Mesenteric fat pad (tissue), 1 donor: ENCODE measurements at regions not wholly inside any gene's neighbourhood (a gene's known extent, or its start where the extent isn't known, plus 50 kb on each side); places are given as distances from the start of the nearest gene placed in this dataset.
"Not testable (repeated sequence)": the region's sequence is repeated elsewhere in the genome, so short reads cannot be mapped to it uniquely, and the experiment has no call there.

ENCODE experiments used
- DNase-seq: peaks from one replicate; pipeline ENCODE4 v3.0.0-alpha.2; 2020; ENCODE audit warnings: low spot score
- donor health status: DM: yes; HTN: yes; CAD: no.

GRCh38 chr16:88241404-88242311, 141.1 kb upstream of the ZNF469 start:
- DNase-seq: not testable (repeated sequence)

DNA sequence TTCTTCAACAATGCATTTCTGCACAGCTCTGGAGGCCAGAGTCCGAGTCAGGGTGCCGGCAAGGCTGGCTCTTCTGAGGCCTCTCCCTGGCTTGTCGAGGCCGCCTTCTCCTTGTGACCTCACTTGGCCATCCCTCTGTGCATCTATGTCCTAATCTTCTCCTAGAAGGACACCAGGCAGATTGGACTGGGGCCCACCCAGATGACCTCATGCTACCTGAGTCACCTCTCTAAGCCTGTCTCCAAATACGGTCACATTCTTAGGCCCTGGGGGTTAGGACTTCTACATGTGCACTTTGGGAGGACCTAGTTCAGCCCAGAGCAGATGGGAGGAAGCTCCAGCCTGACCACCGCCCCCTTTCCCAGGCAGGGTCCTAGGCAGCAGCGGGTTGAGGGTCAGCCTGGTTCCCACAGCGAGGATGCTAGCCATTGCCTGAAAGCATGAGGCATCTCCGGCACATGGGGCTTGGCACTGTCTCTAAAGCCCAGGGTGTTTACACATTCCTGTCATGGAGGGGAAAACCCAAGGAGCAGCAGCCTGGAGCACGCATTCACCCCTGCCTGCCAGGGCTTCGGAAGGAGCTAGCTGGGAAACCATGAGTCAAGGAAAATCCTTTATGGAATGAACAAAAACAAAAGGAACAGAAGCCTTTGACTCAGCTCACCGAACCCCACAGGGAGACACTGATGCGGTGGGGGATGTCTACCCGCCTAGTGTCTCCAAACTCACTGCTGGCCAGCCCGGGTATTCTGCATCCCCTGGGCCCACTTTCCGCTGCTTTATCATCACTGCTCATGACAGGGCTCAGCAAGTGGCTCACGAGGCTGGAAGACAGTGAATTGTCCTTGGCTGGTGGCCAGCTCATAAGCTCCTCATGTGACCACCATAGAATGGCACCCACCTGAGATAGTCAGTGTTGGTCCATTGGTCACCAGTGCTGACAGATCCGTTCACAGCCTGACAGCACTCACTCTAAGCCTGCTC, 140.2 kb upstream of the ZNF469 start:
- DNase-seq: not testable (repeated sequence)

- not testable (repeated sequence) for DNase-seq
These were observed 138.8 kb upstream of the ZNF469 start for GRCh38 chr16:88243921-88244320.

DNA sequence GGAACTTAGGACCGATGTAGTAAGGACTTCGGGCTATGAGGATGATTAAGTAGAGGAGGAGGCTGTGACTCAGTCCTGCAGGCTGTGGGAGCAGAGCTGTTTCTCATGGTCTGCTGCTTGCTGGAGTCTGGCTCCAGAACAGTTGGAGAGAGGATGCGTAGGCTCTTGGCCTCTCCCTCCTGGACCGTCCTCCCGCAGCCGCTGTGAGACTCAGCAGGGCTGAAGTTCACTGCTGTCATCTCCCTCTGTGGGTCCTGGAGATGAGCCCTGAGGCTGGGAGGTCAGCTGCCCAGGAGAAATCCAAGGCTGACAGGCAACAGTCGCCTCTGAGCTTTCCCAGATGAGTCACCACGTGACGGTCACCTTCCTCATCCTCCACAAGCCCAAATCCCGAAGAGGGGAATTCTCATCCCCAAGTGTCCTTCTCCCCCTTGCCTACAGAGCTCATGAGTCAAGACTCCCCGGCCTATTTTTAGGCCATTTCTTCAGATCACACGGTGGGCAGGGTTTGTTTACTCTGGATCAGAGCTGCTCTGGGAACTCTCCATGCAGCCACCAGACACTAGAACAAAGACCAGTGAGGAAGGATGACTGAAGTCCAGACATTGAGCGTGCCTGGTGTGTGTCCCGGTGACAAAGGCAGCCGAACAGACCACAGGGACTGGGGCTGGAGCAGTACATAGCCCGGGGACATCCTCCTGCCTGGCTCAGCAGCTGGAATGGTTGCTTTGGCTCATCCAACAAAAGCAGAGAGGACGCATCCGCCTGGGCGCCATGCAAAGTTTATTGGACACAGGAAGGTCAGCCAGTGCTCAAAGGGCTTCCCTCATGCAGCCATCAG, 137.3 kb upstream of the ZNF469 start:
- DNase-seq: peak; percentile 90

- DNase-seq: not testable (repeated sequence)
These were observed 135.7 kb upstream of the ZNF469 start for GRCh38 chr16:88246955-88247582.

GRCh38 chr16:88247583-88247966, 135.2 kb upstream of the ZNF469 start:
- DNase-seq: not testable (repeated sequence)

GRCh38 chr16:88248761-88249160, 134.0 kb upstream of the ZNF469 start:
- DNase-seq: peak; percentile 68

DNA sequence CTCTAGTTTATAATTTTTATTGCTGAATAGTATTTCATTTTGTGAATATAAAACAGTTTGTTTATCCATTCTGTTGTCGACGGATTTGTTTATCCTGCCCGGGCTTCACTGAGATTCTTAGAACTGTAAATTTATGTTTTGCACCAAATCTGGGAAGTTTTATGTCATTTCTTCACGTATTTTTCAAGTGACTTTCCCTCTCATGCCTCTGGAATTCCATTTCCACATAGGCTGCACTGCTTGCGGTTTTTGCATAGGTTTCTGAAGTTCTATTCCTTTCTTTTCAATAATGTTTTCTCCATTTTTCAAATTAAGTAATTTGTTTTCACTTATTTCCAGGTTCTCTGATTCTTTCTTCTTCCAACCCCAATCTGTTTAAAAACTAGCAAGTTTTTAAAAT, 132.4 kb upstream of the ZNF469 start:
- DNase-seq: not testable (repeated sequence)

DNA sequence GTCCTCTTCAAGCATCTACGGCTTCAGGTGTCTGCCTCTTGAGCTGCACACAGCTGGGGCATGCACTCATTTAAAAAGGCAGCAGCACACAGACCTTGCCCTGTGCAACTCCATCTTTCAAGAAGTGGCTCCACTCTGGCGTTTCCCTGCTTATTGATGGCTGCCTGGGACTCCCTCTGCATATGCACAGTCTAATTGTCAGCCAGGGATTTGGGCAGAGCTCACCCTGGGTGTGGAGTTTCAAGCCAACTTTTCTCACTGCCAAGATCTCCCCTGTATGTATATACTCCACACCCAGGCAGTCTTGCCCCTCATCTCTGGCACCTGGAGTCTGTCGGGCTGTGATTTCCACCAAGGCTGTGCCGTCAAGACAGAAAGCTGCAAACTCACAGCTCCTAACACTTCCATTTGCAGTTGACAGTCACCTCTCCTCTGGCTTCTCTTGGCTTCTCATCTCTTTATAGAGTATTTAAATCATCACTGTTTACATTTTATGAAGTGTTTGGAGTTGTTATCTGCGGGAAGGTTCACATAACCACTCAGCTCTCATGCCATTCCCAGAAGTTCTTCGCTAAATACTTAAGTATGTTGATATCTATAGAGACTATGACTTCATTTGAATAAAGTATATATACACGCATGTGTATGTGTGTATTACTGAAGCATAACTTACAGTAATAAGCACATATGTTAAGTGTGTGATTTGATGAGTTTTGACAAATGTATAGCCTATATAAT, 130.5 kb upstream of the ZNF469 start:
- not testable (repeated sequence) for DNase-seq

GRCh38 chr16:88258141-88258540, 124.6 kb upstream of the ZNF469 start:
- DNase-seq: not testable (repeated sequence)

- not testable (repeated sequence) for DNase-seq
These were observed 123.8 kb upstream of the ZNF469 start for GRCh38 chr16:88258764-88259525.

DNA sequence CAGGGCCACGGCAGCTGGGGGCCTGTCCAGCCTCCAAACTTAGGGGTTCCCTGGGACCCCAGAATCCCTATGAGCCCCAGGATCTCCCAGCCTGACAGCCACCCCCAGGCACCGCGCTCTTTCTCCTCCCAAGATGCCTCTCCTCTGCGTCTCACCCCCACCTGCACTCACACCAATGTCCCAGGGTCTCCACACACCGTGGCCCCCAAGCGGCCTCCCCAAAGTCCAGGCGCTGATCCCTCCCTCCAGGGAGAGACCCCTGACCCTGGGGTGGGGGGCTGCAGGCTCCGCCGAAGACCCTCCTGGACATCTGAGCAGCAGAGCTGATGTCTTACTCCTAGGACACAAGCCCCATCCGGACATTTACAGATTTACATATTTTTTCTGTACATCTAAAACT, 123.2 kb upstream of the ZNF469 start:
- DNase-seq: not testable (repeated sequence)

GRCh38 chr16:88260146-88260545, 122.6 kb upstream of the ZNF469 start:
- DNase-seq: not testable (repeated sequence)

DNA sequence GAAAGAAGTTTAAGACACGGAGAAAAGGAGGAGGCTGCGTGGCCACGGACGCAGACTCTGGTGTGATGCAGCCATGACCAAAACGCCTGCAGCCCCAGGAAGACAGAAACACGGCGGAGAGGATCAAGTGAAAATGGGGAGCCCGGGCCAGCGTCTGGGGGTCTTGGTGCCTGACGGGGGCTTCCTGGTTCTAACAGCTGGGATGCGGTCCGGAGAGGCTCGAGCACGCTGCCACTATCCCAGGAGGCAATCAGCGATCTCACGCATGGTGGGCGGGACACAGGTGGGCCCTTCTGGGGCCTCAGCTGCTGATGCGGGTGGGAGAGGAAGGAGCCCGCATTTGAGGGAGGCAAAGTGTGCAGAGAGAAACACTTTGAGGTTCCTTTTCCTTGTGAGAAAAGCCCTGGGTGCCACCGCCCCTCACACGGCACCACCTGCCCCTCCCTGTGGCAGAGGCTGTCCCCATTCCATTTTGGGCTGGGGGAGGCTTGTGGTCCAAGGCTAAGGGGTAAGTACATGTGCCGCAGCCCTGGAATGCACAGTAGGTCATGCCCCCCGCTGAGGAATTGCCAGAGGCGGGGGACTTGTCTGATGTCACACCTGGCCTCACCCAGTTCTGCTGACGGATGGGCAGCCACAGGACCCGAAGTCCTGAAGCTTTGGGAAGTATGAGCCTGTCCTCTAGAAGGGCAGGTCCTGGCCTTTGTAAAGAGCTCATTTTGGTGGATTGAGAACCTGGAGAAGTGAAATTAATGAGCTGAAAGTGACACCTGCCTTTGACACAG, 121.7 kb upstream of the ZNF469 start:
- not testable (repeated sequence) for DNase-seq

GRCh38 chr16:88261814-88262605, 120.7 kb upstream of the ZNF469 start:
- DNase-seq: not testable (repeated sequence)

- DNase-seq: peak; percentile 81
These were observed 119.7 kb upstream of the ZNF469 start for GRCh38 chr16:88262858-88263563.
